HCT116 (cell line): ENCODE measurements at regions not wholly inside any gene's neighbourhood (a gene's known extent, or its start where the extent isn't known, plus 50 kb on each side); places are given as distances from the start of the nearest gene placed in this dataset.

ENCODE experiments used
- EZH2phosphoT487 ChIP-seq: fragments of 200-600 bp; IDR thresholded peaks from 2 replicates; pipeline ENCODE4 v1.6.1; 2018; ENCODE audit warnings: antibody characterized with exemption, borderline replicate concordance
- FOSL1 ChIP-seq: IDR thresholded peaks from 2 replicates; pipeline ENCODE4 v1.6.1; 2012; ENCODE audit warnings: low read depth
- POLR2A ChIP-seq: IDR thresholded peaks from 2 replicates; pipeline ENCODE4 v1.7.0; 2011; ENCODE audit warnings: borderline replicate concordance; ENCODE audit not compliant: insufficient read depth, insufficient read length; ENCODE audit errors: extremely low read depth
- RAD21 ChIP-seq: IDR thresholded peaks from 2 replicates; pipeline ENCODE4 v1.6.1; 2012; ENCODE audit warnings: low read depth, mild to moderate bottlenecking
- SP1 ChIP-seq: IDR thresholded peaks from 2 replicates; pipeline ENCODE4 v1.6.1; 2012; ENCODE audit warnings: low read depth
- SRF ChIP-seq: IDR thresholded peaks from 2 replicates; pipeline ENCODE4 v1.6.1; 2012; ENCODE audit warnings: low read depth
- YY1 ChIP-seq: IDR thresholded peaks from 2 replicates; pipeline ENCODE4 v1.6.1; 2011; ENCODE audit warnings: low read length, low read depth, moderate library complexity, mild to moderate bottlenecking; ENCODE audit not compliant: insufficient replicate concordance; ENCODE audit errors: extremely low read depth
- ZNF274 ChIP-seq: fragments of 200-500 bp; sonication (Bioruptor generic); IDR thresholded peaks from 2 replicates; pipeline ENCODE4 v1.6.1; 2014; ENCODE audit warnings: mild to moderate bottlenecking, low read depth, low read length, inconsistent platforms
- TF ChIP-seq, protein P1 (sequence below), 3 experiments: fragments of 200-600 bp in 1 of 3; sonication (generic) in 1 of 3; IDR thresholded peaks in 2 of 3; conservative IDR thresholded peaks in 1 of 3; 2 replicates each; pipeline ENCODE4 v1.5.1; 2012 to 2017; ENCODE audit warnings: low read depth in 2 of 3, low read length in 2 of 3, antibody characterized with exemption in 1 of 3, borderline replicate concordance in 1 of 3, control low read depth in 1 of 3, mild to moderate bottlenecking in 1 of 3, mixed read lengths in 1 of 3, mixed run types in 1 of 3, moderate library complexity in 1 of 3; ENCODE audit not compliant: insufficient read depth in 1 of 3
- TF ChIP-seq, protein P2 (sequence below): IDR thresholded peaks from 2 replicates; pipeline ENCODE4 v1.6.1; 2012; ENCODE audit warnings: low read depth

DNA sequence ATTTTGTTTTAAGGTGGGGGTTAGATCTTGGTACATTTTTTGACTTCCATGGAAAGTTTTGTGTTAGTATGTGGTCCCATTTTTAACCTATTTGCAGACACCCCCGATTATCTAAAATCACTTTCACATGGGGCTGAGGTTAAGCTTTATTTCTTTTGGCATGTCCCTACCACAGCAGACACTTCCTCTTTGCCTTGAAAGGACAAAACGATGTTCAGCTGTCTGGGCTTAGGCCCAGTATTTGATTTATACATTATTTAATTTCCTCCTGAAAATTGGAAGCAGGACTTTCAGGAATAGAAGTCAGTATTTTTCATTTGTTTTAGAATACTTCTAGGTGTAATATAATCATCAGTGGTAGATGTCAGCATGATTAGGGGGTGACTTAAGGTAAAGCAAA, 112.4 kb upstream of the SPRY1 start:
- TF ChIP-seq, protein P1, sequence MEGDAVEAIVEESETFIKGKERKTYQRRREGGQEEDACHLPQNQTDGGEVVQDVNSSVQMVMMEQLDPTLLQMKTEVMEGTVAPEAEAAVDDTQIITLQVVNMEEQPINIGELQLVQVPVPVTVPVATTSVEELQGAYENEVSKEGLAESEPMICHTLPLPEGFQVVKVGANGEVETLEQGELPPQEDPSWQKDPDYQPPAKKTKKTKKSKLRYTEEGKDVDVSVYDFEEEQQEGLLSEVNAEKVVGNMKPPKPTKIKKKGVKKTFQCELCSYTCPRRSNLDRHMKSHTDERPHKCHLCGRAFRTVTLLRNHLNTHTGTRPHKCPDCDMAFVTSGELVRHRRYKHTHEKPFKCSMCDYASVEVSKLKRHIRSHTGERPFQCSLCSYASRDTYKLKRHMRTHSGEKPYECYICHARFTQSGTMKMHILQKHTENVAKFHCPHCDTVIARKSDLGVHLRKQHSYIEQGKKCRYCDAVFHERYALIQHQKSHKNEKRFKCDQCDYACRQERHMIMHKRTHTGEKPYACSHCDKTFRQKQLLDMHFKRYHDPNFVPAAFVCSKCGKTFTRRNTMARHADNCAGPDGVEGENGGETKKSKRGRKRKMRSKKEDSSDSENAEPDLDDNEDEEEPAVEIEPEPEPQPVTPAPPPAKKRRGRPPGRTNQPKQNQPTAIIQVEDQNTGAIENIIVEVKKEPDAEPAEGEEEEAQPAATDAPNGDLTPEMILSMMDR (IDR thresholded peaks at IDR 0.05 in 2 of 3, conservative IDR thresholded peaks at IDR 0.05 in 1 of 3; ENCODE audit: borderline replicate concordance in 1 of 3, insufficient read depth in 1 of 3, low read depth in 2 of 3, low read length in 2 of 3) = no peak
- TF ChIP-seq RAD21 = no peak
- no peak for TF ChIP-seq SP1
- TF ChIP-seq EZH2phosphoT487 = no peak
- TF ChIP-seq POLR2A = no peak
- no peak for TF ChIP-seq FOSL1
- no peak for TF ChIP-seq SRF
- TF ChIP-seq, protein P2, sequence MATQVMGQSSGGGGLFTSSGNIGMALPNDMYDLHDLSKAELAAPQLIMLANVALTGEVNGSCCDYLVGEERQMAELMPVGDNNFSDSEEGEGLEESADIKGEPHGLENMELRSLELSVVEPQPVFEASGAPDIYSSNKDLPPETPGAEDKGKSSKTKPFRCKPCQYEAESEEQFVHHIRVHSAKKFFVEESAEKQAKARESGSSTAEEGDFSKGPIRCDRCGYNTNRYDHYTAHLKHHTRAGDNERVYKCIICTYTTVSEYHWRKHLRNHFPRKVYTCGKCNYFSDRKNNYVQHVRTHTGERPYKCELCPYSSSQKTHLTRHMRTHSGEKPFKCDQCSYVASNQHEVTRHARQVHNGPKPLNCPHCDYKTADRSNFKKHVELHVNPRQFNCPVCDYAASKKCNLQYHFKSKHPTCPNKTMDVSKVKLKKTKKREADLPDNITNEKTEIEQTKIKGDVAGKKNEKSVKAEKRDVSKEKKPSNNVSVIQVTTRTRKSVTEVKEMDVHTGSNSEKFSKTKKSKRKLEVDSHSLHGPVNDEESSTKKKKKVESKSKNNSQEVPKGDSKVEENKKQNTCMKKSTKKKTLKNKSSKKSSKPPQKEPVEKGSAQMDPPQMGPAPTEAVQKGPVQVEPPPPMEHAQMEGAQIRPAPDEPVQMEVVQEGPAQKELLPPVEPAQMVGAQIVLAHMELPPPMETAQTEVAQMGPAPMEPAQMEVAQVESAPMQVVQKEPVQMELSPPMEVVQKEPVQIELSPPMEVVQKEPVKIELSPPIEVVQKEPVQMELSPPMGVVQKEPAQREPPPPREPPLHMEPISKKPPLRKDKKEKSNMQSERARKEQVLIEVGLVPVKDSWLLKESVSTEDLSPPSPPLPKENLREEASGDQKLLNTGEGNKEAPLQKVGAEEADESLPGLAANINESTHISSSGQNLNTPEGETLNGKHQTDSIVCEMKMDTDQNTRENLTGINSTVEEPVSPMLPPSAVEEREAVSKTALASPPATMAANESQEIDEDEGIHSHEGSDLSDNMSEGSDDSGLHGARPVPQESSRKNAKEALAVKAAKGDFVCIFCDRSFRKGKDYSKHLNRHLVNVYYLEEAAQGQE = no peak
- TF ChIP-seq ZNF274 = no peak
- TF ChIP-seq YY1 = no peak
